ENCODE measurements at regions not wholly inside any gene's neighbourhood (a gene's known extent, or its start where the extent isn't known, plus 50 kb on each side); places are given as distances from the start of the nearest gene placed in this dataset.

- TF ChIP-seq ZNF274 (IDR thresholded peaks at IDR 0.05; ENCODE audit: low read depth, low read length), result no peak
- no peak for TF ChIP-seq SUZ12 (IDR thresholded peaks at IDR 0.05; ENCODE audit: extremely low read depth, insufficient read depth, insufficient read length)
These were observed 98.7 kb downstream of the ASCL4 start for GRCh38 chr12:107873223-107873622.

All from NT2/D1 (cell line).